ENCODE measurements at regions not wholly inside any gene's neighbourhood (a gene's known extent, or its start where the extent isn't known, plus 50 kb on each side); places are given as distances from the start of the nearest gene placed in this dataset.

- TF ChIP-seq POLR2A (IDR thresholded peaks at IDR 0.05; ENCODE audit: low read depth, low read length) (no peak), POLR2AphosphoS5 (IDR thresholded peaks at IDR 0.05; ENCODE audit: low read depth, low read length) (no peak), TAF1 (IDR thresholded peaks at IDR 0.05; ENCODE audit: low read depth, low read length) (no peak), SPI1 (IDR thresholded peaks at IDR 0.05; ENCODE audit: low read depth, low read length) (no peak)
These were observed 342.0 kb downstream of the SIPA1L2 start for GRCh38 chr1:232287676-232288569.
